Endothelial cell of umbilical vein (primary cell): ENCODE measurements at regions not wholly inside any gene's neighbourhood (a gene's known extent, or its start where the extent isn't known, plus 50 kb on each side); places are given as distances from the start of the nearest gene placed in this dataset.

Source experiments
- BruUV-seq: library from RNA; stranded (reverse); fragments of 400-500 nt; replicated peaks from 2 replicates; lab custom pipeline; 2021; lab: Mats Ljungman, UMichigan
- CTCF ChIA-PET: fragments of 300-600, 350-600 bp; sonication (Branson Sonifier 250); formaldehyde crosslinking; loops from one replicate; lab custom pipeline; 2021; ENCODE audit warnings: antibody characterized with exemption, inconsistent platforms; lab: Charles Lee
- POLR2A ChIA-PET: fragments of 300-600, 350-600 bp; sonication (Branson Sonifier 250); formaldehyde crosslinking; loops from one replicate; lab custom pipeline; 2021; ENCODE audit warnings: antibody characterized with exemption, inconsistent platforms; lab: Charles Lee
- DNase-seq: peaks from one replicate; pipeline ENCODE4 v3.0.0-alpha.2; 2011; ENCODE audit warnings: low read depth, low spot score
- FAIRE-seq: peaks from 2 replicates; lab custom pipeline; 2011; peaks lifted over from hg19 to GRCh38; lab: Jason Lieb, UNC
- H2AFZ ChIP-seq: 2 replicates; pipeline ENCODE4 v1.6.0; 2012; ENCODE audit warnings: low read depth, low read length, control low read depth, inconsistent platforms
- H3K27ac ChIP-seq: 2 replicates; pipeline ENCODE4 v1.5.1; 2011; ENCODE audit warnings: low read depth, mild to moderate bottlenecking, control low read depth, low read length, moderate library complexity; ENCODE audit not compliant: insufficient read depth
- H3K27me3 ChIP-seq, 2 experiments: 2 replicates each; pipeline versions ENCODE4 v1.6.0 to v1.6.1; 2011; ENCODE audit warnings: low read length in 2 of 2, mixed read lengths in 1 of 2; ENCODE audit not compliant: control insufficient read depth in 2 of 2, insufficient read depth in 2 of 2
- H3K36me3 ChIP-seq, 2 experiments: 2 replicates in 1 of 2; 3 replicates in 1 of 2; pipeline ENCODE4 v1.5.1; 2011; ENCODE audit warnings: low read length in 2 of 2, mild to moderate bottlenecking in 1 of 2, moderate library complexity in 1 of 2; ENCODE audit not compliant: control insufficient read depth in 2 of 2, insufficient read depth in 2 of 2; ENCODE audit errors: extremely low read depth in 1 of 2
- H3K4me1 ChIP-seq: 3 replicates; pipeline ENCODE4 v1.5.1; 2011; ENCODE audit warnings: mild to moderate bottlenecking, low read length; ENCODE audit not compliant: control insufficient read depth, insufficient read depth; ENCODE audit errors: extremely low read depth
- H3K4me2 ChIP-seq: 2 replicates; pipeline ENCODE4 v1.6.1; 2011; ENCODE audit warnings: low read length, control low read depth, mixed read lengths; ENCODE audit not compliant: insufficient read depth
- H3K4me3 ChIP-seq, 3 experiments: fragments of 200-600 bp in 1 of 3; sonication (generic), shearing (Covaris generic) in 1 of 3; replicated peaks in 1 of 3; 2 replicates each; pipeline ENCODE4 v1.5.1; 2011 to 2016; ENCODE audit warnings: control low read depth in 3 of 3, low read length in 3 of 3, mild to moderate bottlenecking in 2 of 3, inconsistent platforms in 1 of 3, low read depth in 1 of 3, moderate library complexity in 1 of 3; ENCODE audit not compliant: insufficient read depth in 1 of 3
- H3K79me2 ChIP-seq: 2 replicates; pipeline ENCODE4 v1.6.0; 2012; ENCODE audit warnings: low read length, inconsistent platforms; ENCODE audit not compliant: control insufficient read depth, insufficient read depth
- H3K9ac ChIP-seq: replicated peaks from 2 replicates; pipeline ENCODE3; 2011; ENCODE audit warnings: low read length, control low read depth; ENCODE audit not compliant: insufficient read depth; ENCODE audit errors: extremely low read depth
- H3K9me1 ChIP-seq: replicated peaks from 3 replicates; pipeline ENCODE4 v1.6.0; 2011; ENCODE audit warnings: mild to moderate bottlenecking, low read length; ENCODE audit not compliant: control insufficient read depth, insufficient read depth; ENCODE audit errors: extremely low read depth
- H3K9me3 ChIP-seq: replicated peaks from 2 replicates; pipeline ENCODE4 v1.5.1; 2012; ENCODE audit warnings: low read length, inconsistent platforms; ENCODE audit not compliant: control insufficient read depth, insufficient read depth
- H4K20me1 ChIP-seq: replicated peaks from 2 replicates; pipeline ENCODE3; 2011; ENCODE audit warnings: mild to moderate bottlenecking, low read length; ENCODE audit not compliant: control insufficient read depth, insufficient read depth; ENCODE audit errors: extremely low read depth
- CTCF ChIP-seq, 2 donors: IDR thresholded peaks; 1 replicate in 1 of 2; 2 replicates in 1 of 2; pipeline ENCODE4 v1.5.1; 2011; ENCODE audit warnings: low read length in 2 of 2, mild to moderate bottlenecking in 2 of 2, moderate library complexity in 2 of 2, control low read depth in 1 of 2, inconsistent platforms in 1 of 2, low read depth in 1 of 2; ENCODE audit not compliant: insufficient read depth in 1 of 2; ENCODE audit errors: extremely low read depth in 1 of 2
- EZH2 ChIP-seq: IDR thresholded peaks from 2 replicates; pipeline ENCODE4 v1.6.1; 2012; ENCODE audit warnings: borderline replicate concordance, low read depth, mild to moderate bottlenecking, moderate library complexity, low read length, inconsistent platforms; ENCODE audit not compliant: severe bottlenecking
- FOS ChIP-seq: IDR thresholded peaks from 2 replicates; pipeline ENCODE4 v1.6.1; 2011; ENCODE audit warnings: mild to moderate bottlenecking, low read length, moderate library complexity, borderline replicate concordance; ENCODE audit not compliant: insufficient read depth
- GATA2 ChIP-seq: IDR thresholded peaks from 2 replicates; pipeline ENCODE4 v1.7.0; 2011; ENCODE audit warnings: low read depth, mild to moderate bottlenecking, moderate library complexity, mixed read lengths, low read length; ENCODE audit not compliant: insufficient read length, insufficient read depth
- JUN ChIP-seq: IDR thresholded peaks from 2 replicates; pipeline ENCODE4 v1.6.1; 2011; ENCODE audit warnings: borderline replicate concordance, low read depth; ENCODE audit not compliant: insufficient read length, insufficient read depth
- MYC ChIP-seq: IDR thresholded peaks from one replicate; pipeline ENCODE4 v1.6.1; 2011; ENCODE audit warnings: mild to moderate bottlenecking, low read depth, low read length
- POLR2A ChIP-seq: IDR thresholded peaks from 2 replicates; pipeline ENCODE4 v1.6.1; 2012; ENCODE audit warnings: low read depth, mild to moderate bottlenecking, control low read depth, low read length
- POLR2AphosphoS5 ChIP-seq: IDR thresholded peaks from 2 replicates; pipeline ENCODE4 v1.6.1; 2012; ENCODE audit warnings: low read depth, mild to moderate bottlenecking, control low read depth, low read length, moderate library complexity; ENCODE audit not compliant: insufficient read depth
- dilution Hi-C: fragments of 300-500 bp; cut with MboI; formaldehyde crosslinking; loops from one replicate; pipeline ENCODE4 v1.15.0; 2019; ENCODE audit warnings: low sequenced_read_pairs; ENCODE audit not compliant: extremely low pct_ligation_motif_present
- intact Hi-C: fragments of 100-400 bp; cut with micrococcal nuclease; formaldehyde crosslinking; loops from one replicate; pipeline ENCODE4 v1.10.0; 2022
- TF ChIP-seq, protein P1 (sequence below): IDR thresholded peaks from 2 replicates; pipeline ENCODE4 v1.6.1; 2011; ENCODE audit not compliant: insufficient read depth, insufficient read length

- H3K4me1 ChIP-seq: peaks cover 7% of the 10 kb centered on the region
- no TSS peak for BruUV-seq
- no peaks in the 10 kb centered on the region for H4K20me1 ChIP-seq
- H3K27me3 ChIP-seq: no peaks in the 10 kb centered on the region
- DNase-seq: no peak
- ChIA-PET POLR2A (no interaction called here), CTCF (interaction anchor here (1.2 to 1.8 kb wide), 2 partner anchors 13 to 127 kb away, joined by 4 to 7 read pairs; no protein-coding TSS in a partner anchor)
- no peak overlapping the region for H3K4me2 ChIP-seq
- no peaks in the 10 kb centered on the region for H3K36me3 ChIP-seq
- no peaks in the 10 kb centered on the region for H3K79me2 ChIP-seq
- H3K4me3 ChIP-seq: no peak overlapping the region
- H3K9me1 ChIP-seq: no peaks in the 10 kb centered on the region
- FAIRE-seq: no peak
- dilution Hi-C loops (no loop called here), intact Hi-C loops (no loop called here)
- H3K9ac ChIP-seq: no peak overlapping the region
- no peaks in the 10 kb centered on the region for H3K9me3 ChIP-seq
- no peak overlapping the region for H2AFZ ChIP-seq
- no peak overlapping the region for H3K27ac ChIP-seq
- TF ChIP-seq, protein P1, sequence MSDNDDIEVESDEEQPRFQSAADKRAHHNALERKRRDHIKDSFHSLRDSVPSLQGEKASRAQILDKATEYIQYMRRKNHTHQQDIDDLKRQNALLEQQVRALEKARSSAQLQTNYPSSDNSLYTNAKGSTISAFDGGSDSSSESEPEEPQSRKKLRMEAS: no peak
- TF ChIP-seq POLR2A (no peak), POLR2AphosphoS5 (no peak), EZH2 (no peak), JUN (no peak), CTCF (IDR thresholded peaks at IDR 0.05; ENCODE audit: extremely low read depth in 1 of 2, insufficient read depth in 1 of 2, low read depth in 1 of 2, low read length in 2 of 2) (no peak), FOS (no peak), MYC (no peak), GATA2 (no peak)
These were observed 70.9 kb downstream of the VIP start for GRCh38 chr6:152821525-152821924.
